ENCODE measurements at regions not wholly inside any gene's neighbourhood (a gene's known extent, or its start where the extent isn't known, plus 50 kb on each side); places are given as distances from the start of the nearest gene placed in this dataset.
A peak's percentile ranks its signal among the peaks of the same experiment; 100 is the strongest.
"Not testable (repeated sequence)": the region's sequence is repeated elsewhere in the genome, so short reads cannot be mapped to it uniquely, and the experiment has no call there.

GRCh38 chr1:99444211-99444927 lies 180.1 kb downstream of the PLPPR4 start:
- DNase-seq, result not testable (repeated sequence)

GRCh38 chr1:99445071-99445470 lies 180.8 kb downstream of the PLPPR4 start:
- DNase-seq, result no peak

- no peak for DNase-seq
These were observed 181.2 kb downstream of the PLPPR4 start for GRCh38 chr1:99445486-99445885.

GRCh38 chr1:99447721-99448120 lies 183.4 kb downstream of the PLPPR4 start:
- no peak for DNase-seq

- no peak for DNase-seq
These were observed 190.2 kb upstream of the PALMD start for GRCh38 chr1:99455760-99456159.

- no peak for DNase-seq
These were observed 189.4 kb upstream of the PALMD start for GRCh38 chr1:99456536-99456935.

GRCh38 chr1:99457381-99458165 lies 188.3 kb upstream of the PALMD start:
- no peak for DNase-seq

GRCh38 chr1:99461499-99461898 lies 184.4 kb upstream of the PALMD start:
- no peak for DNase-seq

- no peak for DNase-seq
These were observed 181.2 kb upstream of the PALMD start for GRCh38 chr1:99464738-99465137.

- DNase-seq, result no peak
These were observed 180.6 kb upstream of the PALMD start for GRCh38 chr1:99465176-99465900.

GRCh38 chr1:99467645-99468044 lies 178.3 kb upstream of the PALMD start:
- DNase-seq, result no peak

- no peak for DNase-seq
These were observed 176.4 kb upstream of the PALMD start for GRCh38 chr1:99469550-99469971.

GRCh38 chr1:99472893-99473292 lies 173.0 kb upstream of the PALMD start:
- DNase-seq, result no peak

- no peak for DNase-seq
These were observed 171.5 kb upstream of the PALMD start for GRCh38 chr1:99474350-99474893.

GRCh38 chr1:99476058-99476457 lies 169.9 kb upstream of the PALMD start:
- no peak for DNase-seq

- peak; percentile 51 for DNase-seq
These were observed 164.4 kb upstream of the PALMD start for GRCh38 chr1:99481391-99481996.

GRCh38 chr1:99482286-99482685 lies 163.6 kb upstream of the PALMD start:
- DNase-seq, result no peak

GRCh38 chr1:99482750-99483149 lies 163.2 kb upstream of the PALMD start:
- DNase-seq, result no peak

GRCh38 chr1:99490031-99490430 lies 155.9 kb upstream of the PALMD start:
- DNase-seq, result no peak

- no peak for DNase-seq
These were observed 149.8 kb upstream of the PALMD start for GRCh38 chr1:99496067-99496466.

GRCh38 chr1:99497690-99498089 lies 148.2 kb upstream of the PALMD start:
- no peak for DNase-seq

- DNase-seq, result no peak
These were observed 145.4 kb upstream of the PALMD start for GRCh38 chr1:99500541-99500940.

- no peak for DNase-seq
These were observed 144.0 kb upstream of the PALMD start for GRCh38 chr1:99501871-99502270.

All from CD4-positive, alpha-beta T cell treated with Interleukin-10 for 1 hour (primary cell).